CD4-positive, alpha-beta T cell treated with Interleukin-15 for 1 hour (primary cell): ENCODE measurements at regions not wholly inside any gene's neighbourhood (a gene's known extent, or its start where the extent isn't known, plus 50 kb on each side); places are given as distances from the start of the nearest gene placed in this dataset.
"Not testable (repeated sequence)": the region's sequence is repeated elsewhere in the genome, so short reads cannot be mapped to it uniquely, and the experiment has no call there.

Experiments used
- DNase-seq: peaks from one replicate; pipeline ENCODE4 v3.0.0-alpha.2; 2020

DNA sequence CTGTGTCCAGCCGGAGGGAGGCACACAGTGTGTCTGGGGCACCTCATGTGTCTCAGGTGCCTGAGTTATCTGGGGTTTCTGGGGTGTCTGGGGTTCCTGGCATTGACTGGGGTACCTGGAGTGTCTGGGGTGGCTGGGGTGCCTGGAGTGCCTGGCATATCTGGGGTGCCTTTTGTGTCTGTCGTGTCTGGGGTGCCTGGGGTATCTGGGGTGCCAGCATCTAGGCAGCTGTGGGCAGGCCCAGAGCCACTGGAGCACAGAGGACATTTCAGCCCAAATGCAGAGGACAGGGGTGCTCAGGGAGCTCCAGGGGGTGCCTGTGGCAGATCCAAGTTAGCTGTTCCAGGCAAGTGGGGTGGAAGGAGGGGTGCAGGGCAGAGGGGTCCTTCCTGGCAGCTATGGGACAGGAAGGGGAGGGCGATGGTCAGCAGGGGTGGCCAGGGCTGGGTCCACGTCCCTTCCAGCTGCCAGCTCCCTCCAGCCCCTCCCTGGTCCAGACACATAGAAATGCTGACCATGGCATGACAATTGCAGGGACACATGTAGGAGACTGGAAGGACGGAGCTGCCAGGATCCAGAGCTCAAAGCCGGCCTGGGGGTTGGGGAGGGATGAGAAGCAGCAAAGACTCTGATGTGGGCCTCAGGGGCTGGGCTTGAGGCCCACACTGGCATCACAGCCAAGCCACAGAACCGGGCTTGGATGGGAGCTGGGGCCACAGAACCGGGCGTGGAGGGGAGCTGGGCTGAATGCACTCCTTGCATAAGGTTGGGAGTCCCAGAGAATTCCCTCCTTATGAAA is 133.0 kb downstream of the BRD1 start:
- no peak for DNase-seq

DNA sequence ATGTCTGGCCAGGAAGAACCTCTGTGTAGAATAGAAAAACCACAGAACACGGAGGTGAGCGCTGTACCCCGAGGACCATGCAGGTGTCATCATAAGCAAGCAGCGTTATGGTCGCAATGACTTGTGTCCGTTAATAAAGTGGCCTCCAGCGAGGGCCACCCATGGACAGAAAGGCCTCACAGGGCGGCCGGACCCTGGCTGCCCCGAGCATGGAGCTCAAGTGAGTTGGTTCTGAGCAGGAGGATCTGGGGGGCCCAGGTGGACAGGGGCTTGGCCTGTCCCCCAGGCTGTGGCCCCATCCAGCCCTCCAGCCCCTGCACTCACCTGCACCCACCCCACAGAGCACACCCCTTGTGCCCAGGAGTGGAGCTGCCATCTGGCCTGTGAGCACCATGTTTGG is 133.8 kb downstream of the BRD1 start:
- DNase-seq = no peak

- no peak for DNase-seq
Measured at GRCh38 chr22:49693416-49693815, 134.3 kb downstream of the BRD1 start.

DNA sequence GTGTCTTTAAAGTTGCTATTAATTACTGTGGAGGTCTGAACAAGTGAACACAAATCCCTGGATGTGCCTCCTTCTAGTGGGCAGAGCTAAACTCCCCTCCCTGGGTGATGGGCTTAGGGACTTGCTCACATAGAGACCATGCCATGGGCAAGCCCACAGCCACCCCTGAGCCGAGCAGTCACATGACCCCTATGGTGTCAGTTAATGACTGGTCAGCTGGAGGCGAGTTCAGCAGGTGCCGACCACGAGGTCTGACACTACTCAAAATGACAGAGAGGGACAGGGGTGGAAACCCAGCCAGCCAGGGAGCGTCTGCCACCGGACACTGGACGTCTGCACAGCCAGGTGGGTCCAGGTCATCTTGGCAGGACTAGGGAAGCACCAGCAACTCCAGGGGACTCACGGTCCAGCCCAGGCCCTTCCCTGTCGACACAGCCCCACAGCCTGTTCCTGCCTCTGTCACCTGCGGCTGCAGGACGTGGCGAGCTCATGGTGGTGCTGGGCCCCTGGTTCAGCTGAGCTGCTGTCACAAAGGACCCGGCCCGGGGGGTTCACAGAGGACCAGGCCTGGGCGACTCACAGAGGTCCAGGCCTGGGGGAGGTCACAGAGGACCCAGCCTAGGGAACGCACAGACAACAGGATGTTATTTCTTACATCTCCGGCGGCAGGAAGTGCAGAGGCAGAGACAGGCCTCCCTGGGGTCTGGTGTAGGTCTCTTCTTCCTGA is 135.0 kb downstream of the BRD1 start:
- DNase-seq = no peak

GRCh38 chr22:49691256-49691655 is 136.4 kb downstream of the BRD1 start:
- DNase-seq = no peak

- no peak for DNase-seq
Measured at GRCh38 chr22:49690454-49690853, 137.2 kb downstream of the BRD1 start.

GRCh38 chr22:49689858-49690257 is 137.8 kb downstream of the BRD1 start:
- no peak for DNase-seq

GRCh38 chr22:49689255-49689770 is 138.4 kb downstream of the BRD1 start:
- no peak for DNase-seq

- DNase-seq = no peak
Measured at GRCh38 chr22:49688516-49689254, 139.0 kb downstream of the BRD1 start.

DNA sequence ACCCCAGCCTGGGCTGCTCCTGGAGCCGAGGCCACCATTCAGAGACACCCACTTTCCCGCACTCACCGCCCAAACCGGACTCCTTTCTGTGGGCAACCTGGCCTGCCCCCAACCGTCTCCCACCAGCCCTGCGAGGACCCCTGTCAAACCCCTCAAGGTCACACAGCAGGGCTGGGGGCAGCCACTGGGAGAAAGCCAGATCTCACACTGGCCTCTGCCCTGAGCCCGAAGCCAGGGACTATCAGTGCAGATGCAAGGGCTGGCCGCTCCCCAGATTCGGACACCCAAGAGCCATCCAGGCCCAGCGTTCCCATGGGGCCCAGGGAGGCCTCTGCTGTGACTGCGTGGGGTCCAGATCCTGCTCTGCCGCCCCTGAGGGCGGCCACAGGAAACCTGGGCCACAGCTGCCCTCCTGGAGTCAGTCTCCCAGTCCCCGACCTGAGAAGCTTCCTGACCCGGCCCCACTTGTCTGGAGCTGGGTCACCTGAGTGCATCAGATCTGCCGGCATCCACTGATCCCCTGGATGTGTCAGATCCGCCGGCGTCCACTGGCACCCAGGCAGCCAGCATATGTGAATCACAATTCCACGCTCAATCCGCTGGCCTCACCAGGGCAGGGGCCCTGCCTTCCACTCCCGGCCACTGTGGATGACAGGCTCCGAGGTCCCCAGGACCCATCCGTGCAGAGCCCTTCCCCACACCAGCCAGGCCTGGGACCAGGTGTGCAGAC is 139.7 kb downstream of the BRD1 start:
- no peak for DNase-seq

- no peak for DNase-seq
Measured at GRCh38 chr22:49687333-49687732, 140.3 kb downstream of the BRD1 start.

DNA sequence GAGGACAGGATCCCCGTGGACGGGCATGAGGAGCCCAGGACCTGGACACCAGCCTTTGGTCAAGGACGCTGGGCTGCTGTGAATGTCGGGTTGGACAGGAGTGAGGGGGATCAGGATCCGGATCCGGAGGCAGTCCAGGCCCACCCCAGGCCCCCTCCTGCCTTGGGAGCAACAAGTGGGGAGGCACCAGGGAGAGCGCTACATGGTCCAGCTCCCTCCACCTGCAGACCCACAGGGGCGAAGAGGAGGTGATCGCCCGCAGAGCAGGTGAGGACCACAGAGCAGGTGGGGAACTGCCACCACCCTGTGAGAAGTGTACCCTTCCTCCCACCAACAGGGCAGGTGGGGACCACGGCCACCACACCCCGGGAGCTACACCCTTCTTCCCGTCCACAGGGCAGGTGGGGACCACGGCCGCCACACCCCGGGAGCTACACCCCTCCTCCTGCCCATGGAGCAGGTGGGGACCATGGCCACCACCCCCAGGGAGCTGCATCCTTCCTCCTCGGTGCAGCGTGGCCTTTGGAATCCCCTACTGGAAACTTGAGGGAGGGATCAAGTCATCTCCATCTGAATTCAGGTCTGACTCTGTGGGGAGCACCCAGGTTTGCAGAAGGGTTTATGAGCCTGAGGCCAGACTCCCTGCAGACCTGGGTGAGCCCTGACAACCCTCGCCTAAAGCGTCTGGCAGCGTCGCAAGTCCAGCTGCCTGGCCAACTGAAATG is 141.0 kb downstream of the BRD1 start:
- DNase-seq = no peak

GRCh38 chr22:49685686-49686085 is 142.0 kb downstream of the BRD1 start:
- DNase-seq = no peak

DNA sequence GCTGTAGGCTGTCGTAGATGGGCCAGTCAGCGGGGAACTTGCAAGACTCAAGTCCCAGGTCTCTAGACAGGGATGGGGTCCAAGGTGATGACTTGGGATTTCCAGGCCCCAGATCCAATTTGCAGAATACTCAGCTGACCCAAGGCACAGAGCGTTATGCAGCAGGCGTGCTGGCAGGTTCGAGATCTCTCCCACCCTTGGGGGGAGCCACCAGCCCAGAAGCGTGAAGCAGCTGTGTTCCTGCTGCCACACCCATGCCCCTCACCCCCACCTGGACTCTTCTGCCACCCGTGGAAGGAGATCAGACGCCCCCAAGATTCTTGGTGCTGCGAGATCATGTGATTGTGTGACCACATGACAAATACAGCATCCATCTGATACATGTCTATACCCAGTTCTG is 142.6 kb downstream of the BRD1 start:
- no peak for DNase-seq

DNA sequence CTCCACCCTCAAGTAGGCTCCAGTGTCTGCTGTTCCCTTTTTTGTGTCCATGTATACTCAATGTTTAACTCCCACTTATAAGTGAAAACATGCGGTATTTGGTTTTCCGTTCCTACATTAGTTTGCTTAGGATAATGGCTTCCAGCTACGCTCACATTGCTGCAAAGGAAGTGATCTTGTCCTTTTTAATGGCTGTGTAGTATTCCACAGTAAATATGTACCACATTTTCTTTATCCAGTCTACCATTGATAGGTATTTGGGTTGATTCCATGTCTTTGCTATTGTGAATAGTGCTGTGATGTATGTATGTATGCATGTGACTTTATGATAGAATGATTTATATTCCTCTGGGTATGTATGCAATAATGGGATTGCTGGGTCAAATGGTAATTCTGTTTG is 144.6 kb downstream of the BRD1 start:
- DNase-seq = no peak

GRCh38 chr22:49680819-49681218 is 146.9 kb downstream of the BRD1 start:
- DNase-seq = not testable (repeated sequence)

GRCh38 chr22:49678842-49679170 is 148.9 kb downstream of the BRD1 start:
- no peak for DNase-seq

DNA sequence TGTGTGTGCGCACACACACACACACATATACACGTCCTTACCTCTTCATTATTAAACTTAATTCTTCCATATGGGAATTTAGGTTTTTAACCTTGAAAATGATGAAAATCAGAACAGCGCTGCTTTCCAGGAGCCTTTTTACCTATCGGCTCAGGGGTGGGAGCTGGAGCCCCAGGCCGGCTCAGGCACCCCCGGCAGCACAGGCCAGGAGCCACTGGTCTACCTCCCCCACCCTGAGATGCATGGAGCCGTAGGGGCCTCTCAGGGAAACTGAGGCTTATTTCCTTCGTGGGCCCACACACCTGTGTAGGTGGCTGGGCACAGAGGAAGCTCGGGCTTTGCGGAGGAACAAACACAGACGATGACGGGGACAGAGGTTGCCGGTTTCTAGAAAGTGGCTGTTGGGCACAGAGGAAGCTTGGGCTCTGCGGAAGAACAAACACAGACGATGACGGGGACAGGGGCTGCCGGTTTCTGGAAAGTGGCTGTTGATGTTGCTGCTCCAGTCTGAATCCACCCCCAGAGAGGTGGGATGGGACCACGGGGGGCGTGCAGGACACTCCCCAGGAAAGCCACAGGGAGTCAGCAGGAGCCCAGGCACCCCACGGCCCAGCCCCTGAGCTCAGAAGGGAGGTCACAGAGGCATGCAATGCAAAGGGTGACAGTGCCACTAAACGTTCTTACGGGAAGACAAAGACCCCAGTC is 149.4 kb downstream of the BRD1 start:
- DNase-seq = no peak

DNA sequence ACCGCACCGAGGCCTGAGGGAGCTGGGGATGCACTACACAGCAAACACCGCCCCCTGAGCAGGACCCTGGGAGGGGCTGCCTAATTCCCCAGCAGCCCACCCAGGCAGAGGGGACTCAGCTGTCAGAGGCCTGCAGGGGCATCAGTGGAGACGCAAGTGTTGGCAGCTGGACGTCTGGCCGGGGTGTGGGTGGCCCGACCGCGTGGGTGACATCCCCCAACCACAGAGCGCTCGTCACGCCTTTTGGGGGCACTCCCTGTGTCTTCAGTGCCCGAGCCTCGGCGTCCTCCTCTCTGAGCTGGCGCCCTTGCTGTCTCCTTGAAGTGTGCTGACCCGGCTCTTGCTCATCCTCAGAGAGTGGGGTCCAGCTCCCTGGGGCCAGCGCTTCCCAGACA is 150.2 kb downstream of the BRD1 start:
- no peak for DNase-seq

GRCh38 chr22:49676783-49677494 is 150.7 kb downstream of the BRD1 start:
- DNase-seq = no peak

GRCh38 chr22:49676230-49676629 is 151.4 kb downstream of the BRD1 start:
- DNase-seq = no peak
